ENCODE measurements at regions not wholly inside any gene's neighbourhood (a gene's known extent, or its start where the extent isn't known, plus 50 kb on each side); places are given as distances from the start of the nearest gene placed in this dataset.

DNA sequence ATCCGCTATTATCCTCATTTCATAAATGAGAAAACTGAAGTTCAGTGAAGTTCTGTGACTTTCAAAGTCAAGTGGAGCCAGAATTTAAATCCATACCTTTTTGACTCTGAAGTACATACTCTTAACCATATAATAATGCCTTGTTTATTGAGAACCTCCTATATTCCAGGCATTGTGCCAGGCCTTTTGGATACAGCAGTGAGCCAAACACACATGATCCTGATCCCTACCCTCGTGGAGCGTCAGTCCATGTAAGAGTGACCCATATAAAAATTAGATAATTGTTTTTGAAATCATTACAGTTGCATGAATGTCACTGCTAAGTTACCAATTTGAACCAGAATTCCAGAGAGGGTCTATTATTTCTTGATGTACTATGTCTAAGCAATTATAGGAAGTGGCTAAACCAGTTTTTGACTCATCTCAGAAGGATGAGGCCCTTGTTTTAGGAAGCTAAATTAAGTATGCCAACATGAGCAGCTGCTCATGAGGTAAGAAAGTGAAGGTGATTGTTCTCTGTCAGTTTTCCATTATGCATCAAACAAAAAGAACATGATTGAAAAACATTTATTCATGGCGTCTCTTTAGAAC is 289.5 kb downstream of the GLUD2 start:
- TF ChIP-seq POLR2A (IDR thresholded peaks at IDR 0.05) = no peak
- TF ChIP-seq, protein P1, sequence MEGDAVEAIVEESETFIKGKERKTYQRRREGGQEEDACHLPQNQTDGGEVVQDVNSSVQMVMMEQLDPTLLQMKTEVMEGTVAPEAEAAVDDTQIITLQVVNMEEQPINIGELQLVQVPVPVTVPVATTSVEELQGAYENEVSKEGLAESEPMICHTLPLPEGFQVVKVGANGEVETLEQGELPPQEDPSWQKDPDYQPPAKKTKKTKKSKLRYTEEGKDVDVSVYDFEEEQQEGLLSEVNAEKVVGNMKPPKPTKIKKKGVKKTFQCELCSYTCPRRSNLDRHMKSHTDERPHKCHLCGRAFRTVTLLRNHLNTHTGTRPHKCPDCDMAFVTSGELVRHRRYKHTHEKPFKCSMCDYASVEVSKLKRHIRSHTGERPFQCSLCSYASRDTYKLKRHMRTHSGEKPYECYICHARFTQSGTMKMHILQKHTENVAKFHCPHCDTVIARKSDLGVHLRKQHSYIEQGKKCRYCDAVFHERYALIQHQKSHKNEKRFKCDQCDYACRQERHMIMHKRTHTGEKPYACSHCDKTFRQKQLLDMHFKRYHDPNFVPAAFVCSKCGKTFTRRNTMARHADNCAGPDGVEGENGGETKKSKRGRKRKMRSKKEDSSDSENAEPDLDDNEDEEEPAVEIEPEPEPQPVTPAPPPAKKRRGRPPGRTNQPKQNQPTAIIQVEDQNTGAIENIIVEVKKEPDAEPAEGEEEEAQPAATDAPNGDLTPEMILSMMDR (IDR thresholded peaks at IDR 0.05) = no peak
